ENCODE measurements at regions not wholly inside any gene's neighbourhood (a gene's known extent, or its start where the extent isn't known, plus 50 kb on each side); places are given as distances from the start of the nearest gene placed in this dataset.

DNA sequence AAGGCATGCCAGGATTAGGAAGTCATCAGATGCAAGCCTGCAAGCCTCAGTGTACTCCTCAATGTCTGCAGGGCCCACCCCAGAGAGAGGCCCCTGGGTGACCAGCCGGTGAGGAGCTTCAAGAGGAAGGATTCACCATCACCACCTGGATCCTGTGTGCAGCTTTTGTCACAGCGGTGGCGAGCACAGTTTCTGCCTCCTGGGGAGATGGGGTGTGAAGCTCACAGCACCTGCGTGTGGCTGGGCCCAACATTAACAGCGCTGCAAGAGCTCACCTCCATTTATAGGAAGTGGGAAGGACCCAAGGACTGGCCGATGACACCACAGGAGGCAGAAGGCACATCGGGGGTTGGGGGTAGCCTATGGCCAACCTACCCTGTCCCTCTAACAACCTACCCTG lies 235.3 kb downstream of the CTTN start:
- DNase-seq (ENCODE audit: low read depth): no peak
- no peak overlapping the region for H3K4me3 ChIP-seq (ENCODE audit: low read length)
- TF ChIP-seq, protein P1, sequence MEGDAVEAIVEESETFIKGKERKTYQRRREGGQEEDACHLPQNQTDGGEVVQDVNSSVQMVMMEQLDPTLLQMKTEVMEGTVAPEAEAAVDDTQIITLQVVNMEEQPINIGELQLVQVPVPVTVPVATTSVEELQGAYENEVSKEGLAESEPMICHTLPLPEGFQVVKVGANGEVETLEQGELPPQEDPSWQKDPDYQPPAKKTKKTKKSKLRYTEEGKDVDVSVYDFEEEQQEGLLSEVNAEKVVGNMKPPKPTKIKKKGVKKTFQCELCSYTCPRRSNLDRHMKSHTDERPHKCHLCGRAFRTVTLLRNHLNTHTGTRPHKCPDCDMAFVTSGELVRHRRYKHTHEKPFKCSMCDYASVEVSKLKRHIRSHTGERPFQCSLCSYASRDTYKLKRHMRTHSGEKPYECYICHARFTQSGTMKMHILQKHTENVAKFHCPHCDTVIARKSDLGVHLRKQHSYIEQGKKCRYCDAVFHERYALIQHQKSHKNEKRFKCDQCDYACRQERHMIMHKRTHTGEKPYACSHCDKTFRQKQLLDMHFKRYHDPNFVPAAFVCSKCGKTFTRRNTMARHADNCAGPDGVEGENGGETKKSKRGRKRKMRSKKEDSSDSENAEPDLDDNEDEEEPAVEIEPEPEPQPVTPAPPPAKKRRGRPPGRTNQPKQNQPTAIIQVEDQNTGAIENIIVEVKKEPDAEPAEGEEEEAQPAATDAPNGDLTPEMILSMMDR (IDR thresholded peaks at IDR 0.05; ENCODE audit: insufficient read depth, low read depth, low read length, missing control alignments): no peak

DNA sequence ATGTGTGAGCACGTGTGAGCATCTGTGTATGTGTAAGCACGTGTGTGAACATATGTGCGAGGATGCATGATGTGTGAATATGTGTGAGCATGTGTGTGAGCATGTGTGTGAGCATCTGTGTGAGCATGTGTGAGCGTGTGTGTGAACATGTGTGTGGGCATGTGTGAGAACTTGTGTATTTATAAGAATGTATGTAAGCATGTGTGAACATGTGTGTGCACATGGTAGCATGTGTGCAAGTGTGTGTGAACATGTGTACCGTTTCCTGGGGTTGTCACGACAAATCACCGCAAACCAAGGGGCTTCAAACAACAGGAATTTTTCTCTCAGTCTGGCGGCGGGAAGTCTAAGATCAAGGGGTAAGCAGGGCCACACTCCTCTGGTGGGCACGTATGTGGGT lies 238.3 kb downstream of the CTTN start:
- DNase-seq (ENCODE audit: low read depth): no peak

DNA sequence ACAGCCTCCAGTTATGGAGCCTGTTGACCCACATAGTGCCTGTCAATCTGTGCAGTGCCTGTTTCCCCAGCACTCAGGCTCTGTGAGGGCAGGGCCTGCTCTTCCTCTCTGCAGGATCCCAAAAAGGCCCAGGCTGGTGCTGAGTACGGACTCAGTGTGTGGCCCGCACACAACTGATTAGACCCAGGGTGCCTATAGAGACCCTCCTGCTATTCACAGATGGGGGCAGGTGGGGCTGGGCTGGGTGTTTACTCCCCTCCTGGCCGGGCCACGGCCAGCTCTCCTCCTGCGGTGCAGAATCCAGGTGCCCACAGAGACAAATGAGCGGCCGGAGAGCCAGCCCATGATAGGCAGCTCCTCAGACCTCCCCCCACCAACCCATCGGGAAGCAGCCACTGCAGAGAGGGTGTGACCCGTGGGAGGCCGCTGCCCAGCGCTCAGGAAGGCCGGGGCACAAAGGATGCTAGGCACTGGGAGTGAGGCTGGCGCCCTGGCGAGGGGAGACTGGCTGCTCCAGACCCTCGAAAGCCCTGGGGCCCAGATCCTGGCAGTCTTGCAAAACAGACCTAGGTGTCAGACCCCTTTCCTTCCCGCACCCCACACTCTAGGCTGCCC lies 239.0 kb downstream of the CTTN start:
- DNase-seq (ENCODE audit: low read depth): no peak
- TF ChIP-seq, protein P1 (IDR thresholded peaks at IDR 0.05; ENCODE audit: insufficient read depth, low read depth, low read length, missing control alignments): no peak
- no peak overlapping the region for H3K4me3 ChIP-seq (ENCODE audit: low read length)

More for the DNA sequence above, 238.3 kb downstream of the CTTN start:
- TF ChIP-seq, protein P1 (IDR thresholded peaks at IDR 0.05; ENCODE audit: insufficient read depth, low read depth, low read length, missing control alignments): no peak
- no peak overlapping the region for H3K4me3 ChIP-seq (ENCODE audit: low read length)

DNA sequence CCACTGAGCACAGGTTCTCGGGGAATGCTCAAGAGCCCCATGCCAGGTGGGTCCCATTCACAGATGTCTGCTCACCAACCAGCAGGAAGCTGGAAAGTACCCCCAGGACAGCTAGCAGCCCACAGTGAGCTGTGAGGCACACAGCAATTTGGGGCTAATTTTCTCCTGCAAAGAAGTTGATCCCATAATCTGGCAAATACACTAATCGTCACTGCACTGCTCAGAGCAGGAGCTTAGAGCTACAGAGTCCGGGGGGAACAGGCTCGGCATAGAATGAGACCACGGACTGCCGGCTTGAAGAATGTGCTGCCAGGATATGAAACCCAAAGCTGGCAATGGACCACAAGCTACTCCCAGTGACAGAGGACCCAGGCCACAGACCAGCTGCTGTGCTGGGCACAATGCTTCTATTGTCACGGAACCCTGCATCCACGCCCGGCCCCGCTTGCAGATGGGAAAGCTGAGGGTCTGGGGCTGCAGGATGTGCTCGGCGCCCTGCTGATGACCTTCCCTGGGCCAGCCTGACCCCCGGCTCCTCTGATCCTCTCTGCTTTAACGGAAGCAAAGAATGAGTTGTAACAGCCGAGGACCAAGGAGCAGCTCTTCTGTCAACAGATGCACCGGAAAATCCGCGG lies 239.7 kb downstream of the CTTN start:
- H3K4me3 ChIP-seq (ENCODE audit: low read length): no peak overlapping the region
- no peak for DNase-seq (ENCODE audit: low read depth)
- TF ChIP-seq, protein P1 (IDR thresholded peaks at IDR 0.05; ENCODE audit: insufficient read depth, low read depth, low read length, missing control alignments): no peak

DNA sequence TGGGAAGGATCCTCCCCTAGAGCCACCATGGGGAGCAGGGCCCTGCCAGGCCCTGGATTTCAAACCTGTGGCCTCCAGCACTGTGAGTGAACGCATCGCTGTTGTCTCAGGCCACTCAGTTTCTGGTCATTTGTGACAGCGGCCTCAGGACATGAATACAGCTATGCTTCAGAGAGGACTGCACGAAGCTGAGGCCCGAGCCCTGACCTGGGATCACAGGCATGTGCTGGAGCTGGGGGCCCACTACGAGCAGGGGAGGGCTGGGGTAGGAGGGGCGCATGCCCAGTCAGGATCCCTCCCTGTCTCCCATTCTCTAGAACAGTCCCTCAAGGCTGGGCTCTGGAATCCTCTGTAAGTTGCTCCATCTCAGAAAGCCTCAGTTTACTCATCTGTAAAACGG lies 242.1 kb downstream of the CTTN start:
- H3K4me3 ChIP-seq (ENCODE audit: low read length): no peak overlapping the region
- TF ChIP-seq, protein P1 (IDR thresholded peaks at IDR 0.05; ENCODE audit: insufficient read depth, low read depth, low read length, missing control alignments): no peak
- no peak for DNase-seq (ENCODE audit: low read depth)

DNA sequence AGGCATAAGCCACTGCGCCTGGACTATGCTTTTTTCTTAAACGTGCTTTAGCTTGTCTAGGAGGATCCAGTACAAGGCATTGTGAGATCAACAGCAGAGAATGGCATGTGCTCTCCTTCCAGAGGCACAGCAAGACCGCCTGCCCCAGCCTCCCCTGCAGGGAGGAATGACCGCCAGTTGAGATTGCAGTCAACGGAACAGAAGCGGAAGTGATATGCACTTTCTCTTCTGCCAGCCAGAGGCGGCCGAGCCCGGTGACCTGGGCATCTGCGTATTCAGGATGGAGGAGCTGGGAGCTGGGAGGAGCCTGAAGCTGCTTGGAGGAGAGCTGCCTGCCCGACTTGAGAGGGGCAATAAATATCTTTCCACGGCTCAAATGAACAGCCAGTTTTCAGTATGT lies 243.0 kb downstream of the CTTN start:
- H3K4me3 ChIP-seq (ENCODE audit: low read length): no peak overlapping the region
- DNase-seq (ENCODE audit: low read depth): no peak
- TF ChIP-seq, protein P1 (IDR thresholded peaks at IDR 0.05; ENCODE audit: insufficient read depth, low read depth, low read length, missing control alignments): no peak

DNA sequence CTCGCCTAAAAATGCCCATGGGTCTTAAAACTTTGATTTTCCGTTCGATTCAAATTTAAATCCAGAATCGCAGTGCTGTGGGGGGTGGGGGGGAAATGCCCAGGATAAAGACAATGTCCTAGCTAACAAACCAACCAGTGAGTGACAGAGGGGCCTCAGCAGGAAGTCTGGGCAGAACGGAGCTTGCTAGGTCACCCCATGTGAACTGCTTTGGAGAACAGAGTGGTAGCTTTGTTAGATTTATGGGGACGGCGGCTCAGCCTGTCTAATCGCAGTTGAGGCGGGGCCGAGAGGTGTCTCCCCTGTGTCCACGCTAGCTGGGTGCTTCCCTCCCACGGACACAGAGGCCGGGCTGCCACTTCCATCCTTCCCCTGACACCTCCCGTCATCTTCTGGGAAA lies 243.9 kb downstream of the CTTN start:
- DNase-seq (ENCODE audit: low read depth): no peak
- TF ChIP-seq, protein P1 (IDR thresholded peaks at IDR 0.05; ENCODE audit: insufficient read depth, low read depth, low read length, missing control alignments): no peak
- no peak overlapping the region for H3K4me3 ChIP-seq (ENCODE audit: low read length)

All from epithelial cell of esophagus (primary cell).